GM12892 (cell line): ENCODE measurements at regions not wholly inside any gene's neighbourhood (a gene's known extent, or its start where the extent isn't known, plus 50 kb on each side); places are given as distances from the start of the nearest gene placed in this dataset.
"Not testable (repeated sequence)": the region's sequence is repeated elsewhere in the genome, so short reads cannot be mapped to it uniquely, and the experiment has no call there.

ENCODE experiments used
- DNase-seq: peaks from one replicate; pipeline ENCODE4 v3.0.0; 2011; ENCODE audit not compliant: insufficient read length
- FAIRE-seq: peaks from 2 replicates; lab custom pipeline; 2011; peaks lifted over from hg19 to GRCh38; lab: Jason Lieb, UNC
- POLR2A ChIP-seq: IDR thresholded peaks from 2 replicates; pipeline ENCODE4 v1.6.1; 2011; ENCODE audit warnings: low read depth, low read length, control low read depth
- POLR2AphosphoS5 ChIP-seq: IDR thresholded peaks from 2 replicates; pipeline ENCODE4 v1.6.1; 2011; ENCODE audit warnings: low read depth, low read length, control low read depth
- TAF1 ChIP-seq: IDR thresholded peaks from 2 replicates; pipeline ENCODE4 v1.6.1; 2011; ENCODE audit warnings: low read depth, mild to moderate bottlenecking, control low read depth, low read length, borderline replicate concordance

GRCh38 chr3:20540066-20540465 lies 354.1 kb upstream of the SGO1 start:
- DNase-seq (no peak), FAIRE-seq (no peak)

GRCh38 chr3:20539666-20540065 lies 353.7 kb upstream of the SGO1 start:
- TF ChIP-seq POLR2AphosphoS5 (no peak), POLR2A (no peak), TAF1 (no peak)
- DNase-seq (no peak), FAIRE-seq (no peak)

More at GRCh38 chr3:20540066-20540465, 354.1 kb upstream of the SGO1 start:
- TF ChIP-seq POLR2A = no peak
- TF ChIP-seq TAF1 = no peak
- no peak for TF ChIP-seq POLR2AphosphoS5

GRCh38 chr3:20537234-20537633 lies 351.2 kb upstream of the SGO1 start:
- FAIRE-seq = no peak
- TF ChIP-seq TAF1 (no peak), POLR2AphosphoS5 (no peak), POLR2A (no peak)
- no peak for DNase-seq

GRCh38 chr3:20529911-20530310 lies 343.9 kb upstream of the SGO1 start:
- TF ChIP-seq POLR2AphosphoS5 (no peak), POLR2A (no peak), TAF1 (no peak)
- FAIRE-seq (no peak), DNase-seq (no peak)

GRCh38 chr3:20528180-20528770 lies 342.3 kb upstream of the SGO1 start:
- no peak for FAIRE-seq
- no peak for TF ChIP-seq POLR2A
- TF ChIP-seq POLR2AphosphoS5 = no peak
- no peak for TF ChIP-seq TAF1

GRCh38 chr3:20527368-20527767 lies 341.4 kb upstream of the SGO1 start:
- FAIRE-seq (no peak), DNase-seq (no peak)
- no peak for TF ChIP-seq TAF1
- TF ChIP-seq POLR2AphosphoS5 = no peak
- TF ChIP-seq POLR2A = no peak

More at GRCh38 chr3:20528180-20528770, 342.3 kb upstream of the SGO1 start:
- no peak for DNase-seq

GRCh38 chr3:20524328-20524727 lies 338.3 kb upstream of the SGO1 start:
- FAIRE-seq = no peak
- TF ChIP-seq TAF1 (no peak), POLR2A (no peak), POLR2AphosphoS5 (no peak)
- DNase-seq = no peak

- DNase-seq (no peak), FAIRE-seq (no peak)
- TF ChIP-seq POLR2AphosphoS5 (no peak), TAF1 (no peak), POLR2A (no peak)
These were observed 337.3 kb upstream of the SGO1 start for GRCh38 chr3:20523293-20523692.

- not testable (repeated sequence) for DNase-seq, FAIRE-seq
These were observed 331.3 kb upstream of the SGO1 start for GRCh38 chr3:20517316-20517715.

GRCh38 chr3:20516311-20516710 lies 330.3 kb upstream of the SGO1 start:
- DNase-seq = no peak
- no peak for FAIRE-seq
- TF ChIP-seq TAF1 (no peak), POLR2A (no peak), POLR2AphosphoS5 (no peak)

- no peak for TF ChIP-seq POLR2A
- no peak for TF ChIP-seq TAF1
- TF ChIP-seq POLR2AphosphoS5 = no peak
- FAIRE-seq = no peak
- no peak for DNase-seq
These were observed 329.8 kb upstream of the SGO1 start for GRCh38 chr3:20515834-20516233.

GRCh38 chr3:20511863-20512505 lies 326.0 kb upstream of the SGO1 start:
- no peak for TF ChIP-seq POLR2A
- TF ChIP-seq POLR2AphosphoS5 = no peak
- TF ChIP-seq TAF1 = no peak
- FAIRE-seq = peak; percentile 66
- no peak for DNase-seq
